GM12892 (cell line): ENCODE measurements at regions not wholly inside any gene's neighbourhood (a gene's known extent, or its start where the extent isn't known, plus 50 kb on each side); places are given as distances from the start of the nearest gene placed in this dataset.

Experiments used
- POLR2A ChIP-seq: IDR thresholded peaks from 2 replicates; pipeline ENCODE4 v1.6.1; 2011; ENCODE audit warnings: low read depth, low read length, control low read depth
- POLR2AphosphoS5 ChIP-seq: IDR thresholded peaks from 2 replicates; pipeline ENCODE4 v1.6.1; 2011; ENCODE audit warnings: low read depth, low read length, control low read depth
- TAF1 ChIP-seq: IDR thresholded peaks from 2 replicates; pipeline ENCODE4 v1.6.1; 2011; ENCODE audit warnings: low read depth, mild to moderate bottlenecking, control low read depth, low read length, borderline replicate concordance

- no peak for TF ChIP-seq POLR2AphosphoS5
- no peak for TF ChIP-seq POLR2A
- TF ChIP-seq TAF1, result no peak
Measured at GRCh38 chr9:31013371-31013770, 1371.1 kb upstream of the ACO1 start.
